Suppressor macrophage treated with lipopolysaccharide for 4 hours (primary cell): ENCODE measurements at regions not wholly inside any gene's neighbourhood (a gene's known extent, or its start where the extent isn't known, plus 50 kb on each side); places are given as distances from the start of the nearest gene placed in this dataset.
"Not testable (repeated sequence)": the region's sequence is repeated elsewhere in the genome, so short reads cannot be mapped to it uniquely, and the experiment has no call there.

ENCODE experiments used
- DNase-seq: peaks from one replicate; pipeline ENCODE4 v3.0.0-alpha.2; 2020

- no peak for DNase-seq
Observed at GRCh38 chr13:24618011-24618955, 61.9 kb upstream of the ATP12A start.

GRCh38 chr13:24619282-24619681, 60.9 kb upstream of the ATP12A start:
- no peak for DNase-seq

- not testable (repeated sequence) for DNase-seq
Observed at GRCh38 chr13:24622481-24623148, 57.6 kb upstream of the ATP12A start.

GRCh38 chr13:24623149-24623665, 57.0 kb upstream of the ATP12A start:
- DNase-seq, result no peak

GRCh38 chr13:24624363-24624762, 55.8 kb upstream of the ATP12A start:
- DNase-seq, result no peak

- no peak for DNase-seq
Observed at GRCh38 chr13:24624801-24625231, 55.4 kb upstream of the ATP12A start.

GRCh38 chr13:24625331-24625731, 54.9 kb upstream of the ATP12A start:
- peak; percentile 47 for DNase-seq

GRCh38 chr13:24625870-24626849, 54.0 kb upstream of the ATP12A start:
- DNase-seq, result peak; percentile 53

- no peak for DNase-seq
Observed at GRCh38 chr13:24627090-24627714, 53.0 kb upstream of the ATP12A start.

GRCh38 chr13:24627946-24628345, 52.3 kb upstream of the ATP12A start:
- DNase-seq, result peak; percentile 24

GRCh38 chr13:24629320-24629719, 50.9 kb upstream of the ATP12A start:
- DNase-seq, result no peak

- DNase-seq, result no peak
Observed at GRCh38 chr13:24630121-24630520, 50.1 kb upstream of the ATP12A start.
